PFSK-1 (cell line): ENCODE measurements at regions not wholly inside any gene's neighbourhood (a gene's known extent, or its start where the extent isn't known, plus 50 kb on each side); places are given as distances from the start of the nearest gene placed in this dataset.

Experiments used
- POLR2AphosphoS5 ChIP-seq: IDR thresholded peaks from 2 replicates; pipeline ENCODE4 v1.6.1; 2012; ENCODE audit warnings: low read depth, mild to moderate bottlenecking, control low read depth, low read length, moderate library complexity
- REST ChIP-seq, 2 experiments: IDR thresholded peaks; 2 replicates each; pipeline versions ENCODE4 v1.6.1 to v1.8.0; 2011 to 2012; ENCODE audit warnings: low read depth in 2 of 2, low read length in 2 of 2, control low read depth in 1 of 2, inconsistent platforms in 1 of 2, mild to moderate bottlenecking in 1 of 2, moderate library complexity in 1 of 2; ENCODE audit not compliant: insufficient read depth in 1 of 2
- SIN3A ChIP-seq: IDR thresholded peaks from 2 replicates; pipeline ENCODE4 v1.6.1; 2012; ENCODE audit warnings: mild to moderate bottlenecking, low read length, moderate library complexity, borderline replicate concordance; ENCODE audit not compliant: insufficient read depth
- TAF1 ChIP-seq: IDR thresholded peaks from 2 replicates; pipeline ENCODE4 v1.6.1; 2012; ENCODE audit warnings: low read length, control low read depth, borderline replicate concordance; ENCODE audit not compliant: insufficient read depth

DNA sequence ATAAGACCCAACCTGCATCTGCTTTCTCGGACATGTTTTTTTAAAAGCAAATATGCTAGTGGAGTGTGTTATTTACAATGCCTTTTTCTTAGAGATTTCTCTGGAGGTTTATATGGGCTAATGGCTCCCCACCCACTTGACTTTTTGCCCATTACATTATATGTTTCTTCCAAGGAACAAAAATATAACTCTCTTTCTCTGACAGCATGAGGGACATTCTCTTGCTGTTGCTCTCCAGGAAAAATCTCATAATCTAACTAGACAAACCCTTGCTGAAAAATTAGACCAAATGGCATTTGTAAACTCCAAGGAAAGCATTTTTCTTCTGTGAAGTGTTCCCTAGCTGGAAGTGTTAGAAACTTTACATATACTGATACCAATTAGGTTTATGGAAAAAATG is 213.7 kb downstream of the PRL start:
- TF ChIP-seq REST (IDR thresholded peaks at IDR 0.05; ENCODE audit: insufficient read depth in 1 of 2, low read depth in 2 of 2, low read length in 2 of 2) (no peak), POLR2AphosphoS5 (no peak), TAF1 (no peak), SIN3A (no peak)
